NB4 (cell line): ENCODE measurements at regions not wholly inside any gene's neighbourhood (a gene's known extent, or its start where the extent isn't known, plus 50 kb on each side); places are given as distances from the start of the nearest gene placed in this dataset.

Source experiments
- POLR2A ChIP-seq: IDR thresholded peaks from 2 replicates; pipeline ENCODE4 v1.6.1; 2011; ENCODE audit warnings: mild to moderate bottlenecking; ENCODE audit not compliant: insufficient read length; ENCODE audit errors: extremely low read depth
- TF ChIP-seq, protein P1 (sequence below): IDR thresholded peaks from one replicate; pipeline ENCODE4 v1.5.1; 2012; ENCODE audit warnings: low read depth, low read length

DNA sequence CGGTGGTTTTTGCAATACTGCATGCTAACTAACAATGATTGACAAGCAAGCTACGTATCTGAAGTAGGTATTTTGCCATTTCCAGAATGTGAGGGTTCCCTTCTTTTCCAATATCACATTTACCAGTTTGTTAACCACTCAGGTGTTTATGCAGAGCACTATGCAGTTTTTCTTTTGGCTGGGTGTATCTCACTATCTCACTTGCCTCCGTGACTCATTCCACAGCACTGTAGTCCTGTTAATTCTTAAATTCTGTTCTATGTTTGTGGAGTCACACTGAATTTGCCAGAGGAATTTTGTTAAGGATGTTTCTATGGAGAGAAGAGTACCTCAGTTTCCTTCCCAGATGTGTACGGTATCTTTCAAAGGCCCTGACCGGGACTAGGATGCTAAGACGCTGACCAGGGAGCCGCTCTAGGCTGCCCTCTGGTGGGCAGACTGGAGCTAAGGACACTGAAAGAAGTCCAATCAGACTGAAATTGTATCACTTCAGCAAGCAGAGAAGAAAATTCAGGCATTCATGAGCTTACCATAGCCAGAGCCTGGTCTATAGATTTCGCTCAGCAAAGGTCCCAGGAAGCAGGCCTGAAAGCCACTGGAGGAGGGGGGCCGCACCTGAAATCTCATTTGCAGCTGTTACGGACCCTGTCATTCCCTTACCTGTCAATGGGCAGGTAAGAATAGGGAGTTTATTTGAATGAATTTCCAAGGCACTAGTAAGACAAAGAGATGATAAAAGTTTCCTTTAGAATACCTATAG, 388.4 kb upstream of the SPOCK3 start:
- TF ChIP-seq, protein P1, sequence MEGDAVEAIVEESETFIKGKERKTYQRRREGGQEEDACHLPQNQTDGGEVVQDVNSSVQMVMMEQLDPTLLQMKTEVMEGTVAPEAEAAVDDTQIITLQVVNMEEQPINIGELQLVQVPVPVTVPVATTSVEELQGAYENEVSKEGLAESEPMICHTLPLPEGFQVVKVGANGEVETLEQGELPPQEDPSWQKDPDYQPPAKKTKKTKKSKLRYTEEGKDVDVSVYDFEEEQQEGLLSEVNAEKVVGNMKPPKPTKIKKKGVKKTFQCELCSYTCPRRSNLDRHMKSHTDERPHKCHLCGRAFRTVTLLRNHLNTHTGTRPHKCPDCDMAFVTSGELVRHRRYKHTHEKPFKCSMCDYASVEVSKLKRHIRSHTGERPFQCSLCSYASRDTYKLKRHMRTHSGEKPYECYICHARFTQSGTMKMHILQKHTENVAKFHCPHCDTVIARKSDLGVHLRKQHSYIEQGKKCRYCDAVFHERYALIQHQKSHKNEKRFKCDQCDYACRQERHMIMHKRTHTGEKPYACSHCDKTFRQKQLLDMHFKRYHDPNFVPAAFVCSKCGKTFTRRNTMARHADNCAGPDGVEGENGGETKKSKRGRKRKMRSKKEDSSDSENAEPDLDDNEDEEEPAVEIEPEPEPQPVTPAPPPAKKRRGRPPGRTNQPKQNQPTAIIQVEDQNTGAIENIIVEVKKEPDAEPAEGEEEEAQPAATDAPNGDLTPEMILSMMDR: peak; percentile 69
- no peak for TF ChIP-seq POLR2A
